GM21825 (cell line): ENCODE measurements at regions not wholly inside any gene's neighbourhood (a gene's known extent, or its start where the extent isn't known, plus 50 kb on each side); places are given as distances from the start of the nearest gene placed in this dataset.
"Not testable (repeated sequence)": the region's sequence is repeated elsewhere in the genome, so short reads cannot be mapped to it uniquely, and the experiment has no call there.

Experiments
- ATAC-seq: cut with Tn5 transposase; IDR thresholded peaks from one replicate; pipeline ENCODE4 v1.9.1; 2021; ENCODE audit warnings: mild to moderate bottlenecking, moderate library complexity; ENCODE audit not compliant: unreplicated experiment

GRCh38 chr1:91207691-91208090 is 185.9 kb upstream of the ZNF644 start:
- not testable (repeated sequence) for ATAC-seq

- ATAC-seq = not testable (repeated sequence)
Measured at GRCh38 chr1:91204150-91204549, 182.3 kb upstream of the ZNF644 start.

GRCh38 chr1:91201694-91202093 is 179.9 kb upstream of the ZNF644 start:
- ATAC-seq = no peak

DNA sequence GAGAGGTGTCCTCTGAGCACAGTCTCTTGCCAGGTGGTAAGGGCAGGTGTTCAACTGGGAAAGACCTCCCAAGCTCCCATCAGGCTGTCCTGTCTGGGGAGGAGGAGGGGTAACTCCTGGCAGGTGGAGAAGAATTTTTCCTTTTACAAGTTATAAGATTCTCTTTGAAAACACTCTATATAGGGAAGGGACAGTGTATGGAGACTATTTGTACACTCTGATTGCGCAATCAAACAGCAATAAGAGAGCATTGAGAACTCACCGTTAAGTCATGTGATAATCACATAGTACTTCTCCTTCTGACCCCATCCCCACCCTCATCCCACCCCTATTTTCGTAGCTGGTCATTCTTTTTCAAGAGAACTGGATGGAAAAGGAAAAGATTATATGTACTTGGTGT is 179.3 kb upstream of the ZNF644 start:
- no peak for ATAC-seq

DNA sequence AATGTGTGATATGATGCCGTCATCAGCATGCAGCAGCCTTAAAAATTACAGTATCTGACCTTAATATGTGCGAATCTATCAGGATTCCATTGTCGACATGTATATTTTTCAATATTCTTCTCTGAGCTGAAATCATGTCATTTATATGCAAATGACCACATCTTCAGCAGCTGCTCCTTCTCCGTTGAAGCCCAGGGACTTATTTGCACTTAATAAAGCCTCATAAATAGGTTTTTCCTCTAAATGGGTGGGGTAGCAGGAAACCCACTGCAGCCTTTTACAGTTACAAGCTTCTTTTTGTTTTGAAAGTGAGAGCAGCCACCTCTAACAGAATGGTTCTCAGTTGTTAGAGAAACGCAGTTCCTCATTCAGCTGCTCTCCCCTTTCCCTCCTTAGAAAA is 178.8 kb upstream of the ZNF644 start:
- ATAC-seq = no peak

- no peak for ATAC-seq
Measured at GRCh38 chr1:91199988-91200387, 178.2 kb upstream of the ZNF644 start.

GRCh38 chr1:91190996-91191395 is 169.2 kb upstream of the ZNF644 start:
- ATAC-seq = no peak

- no peak for ATAC-seq
Measured at GRCh38 chr1:91189096-91189495, 167.3 kb upstream of the ZNF644 start.

DNA sequence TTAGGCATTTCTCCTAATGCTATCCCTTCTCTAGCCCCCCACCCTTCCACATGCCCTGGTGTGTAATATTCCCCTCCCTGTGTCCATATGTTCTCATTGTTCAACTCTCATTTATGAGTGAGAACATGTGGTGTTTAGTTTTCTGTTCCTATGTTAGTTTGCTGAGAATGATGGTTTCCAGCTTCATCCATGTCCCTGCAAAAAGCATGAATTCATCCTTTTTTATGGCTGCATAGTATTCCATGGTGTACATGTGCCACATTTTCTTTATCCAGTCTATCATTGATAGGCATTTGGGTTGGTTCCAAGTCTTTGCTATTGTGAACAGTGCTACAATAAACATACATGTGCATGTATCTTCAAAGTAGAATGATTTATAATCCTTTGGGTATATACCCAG is 161.0 kb upstream of the ZNF644 start:
- ATAC-seq = not testable (repeated sequence)

- no peak for ATAC-seq
Measured at GRCh38 chr1:91176250-91176649, 154.4 kb upstream of the ZNF644 start.

GRCh38 chr1:91174734-91175133 is 152.9 kb upstream of the ZNF644 start:
- no peak for ATAC-seq

DNA sequence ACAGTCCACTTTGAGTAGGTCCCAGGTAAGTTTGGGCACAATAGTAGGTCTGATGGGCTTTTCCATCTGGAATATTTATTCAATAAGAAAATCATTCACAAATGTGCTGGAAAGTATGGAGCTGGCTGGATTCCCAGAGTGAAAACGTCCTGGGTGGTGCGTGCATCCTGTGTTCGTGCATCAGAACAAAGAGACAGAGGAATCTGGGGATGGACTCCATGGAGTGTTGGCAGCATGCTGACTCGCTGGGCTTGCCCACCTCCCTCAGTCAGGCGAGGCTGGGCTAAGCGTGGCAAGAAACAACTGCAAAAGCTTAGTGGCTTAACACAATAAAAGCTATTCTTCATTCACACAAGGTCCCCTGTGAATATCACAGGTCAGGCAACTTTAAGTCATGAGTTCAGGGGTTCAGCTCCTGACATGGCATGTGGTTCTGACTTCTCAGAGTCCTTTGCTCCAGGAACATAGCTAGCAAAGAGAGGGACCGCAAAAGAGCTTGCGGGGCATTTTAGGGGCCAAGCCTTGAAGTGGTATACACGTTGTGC is 151.6 kb upstream of the ZNF644 start:
- ATAC-seq = no peak

DNA sequence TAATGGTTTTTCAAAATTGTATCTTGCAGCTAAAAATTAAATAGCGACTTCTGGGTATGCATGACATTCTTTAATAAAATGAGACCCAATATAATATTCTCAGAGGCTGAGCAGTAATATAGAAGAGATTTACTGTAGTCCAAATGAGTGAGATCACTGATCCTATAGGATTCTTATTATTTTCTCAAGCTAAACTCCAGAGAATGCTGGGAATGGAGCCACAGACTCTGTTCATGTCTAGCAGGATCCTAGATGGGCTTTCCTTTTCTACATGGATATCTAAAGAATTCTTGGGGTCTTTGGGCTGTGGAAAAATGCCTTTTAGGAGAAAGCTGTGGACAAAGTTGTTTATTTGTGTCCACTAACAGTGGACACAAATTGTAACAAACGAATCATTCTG is 150.7 kb upstream of the ZNF644 start:
- no peak for ATAC-seq

- no peak for ATAC-seq
Measured at GRCh38 chr1:91171898-91172297, 150.1 kb upstream of the ZNF644 start.

DNA sequence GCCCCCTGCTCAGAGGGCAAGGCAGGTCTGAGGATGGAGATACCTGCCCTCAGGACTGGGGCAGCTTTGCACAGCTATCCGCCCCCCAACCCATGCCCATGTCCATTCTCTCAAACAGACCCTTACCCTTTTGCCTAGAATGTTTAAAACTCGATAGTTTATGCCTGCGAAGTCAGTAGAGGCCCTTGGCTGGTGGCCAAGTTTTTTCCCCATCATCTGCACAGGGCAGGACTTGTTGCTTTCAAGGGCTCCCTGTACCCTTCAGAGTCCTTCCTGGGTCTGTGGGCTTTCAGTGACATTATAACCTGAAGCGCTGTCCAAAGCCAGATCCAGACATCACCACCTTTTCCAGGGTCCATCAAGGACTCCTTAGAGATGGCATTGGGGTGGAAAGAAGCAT is 148.7 kb upstream of the ZNF644 start:
- ATAC-seq = no peak

DNA sequence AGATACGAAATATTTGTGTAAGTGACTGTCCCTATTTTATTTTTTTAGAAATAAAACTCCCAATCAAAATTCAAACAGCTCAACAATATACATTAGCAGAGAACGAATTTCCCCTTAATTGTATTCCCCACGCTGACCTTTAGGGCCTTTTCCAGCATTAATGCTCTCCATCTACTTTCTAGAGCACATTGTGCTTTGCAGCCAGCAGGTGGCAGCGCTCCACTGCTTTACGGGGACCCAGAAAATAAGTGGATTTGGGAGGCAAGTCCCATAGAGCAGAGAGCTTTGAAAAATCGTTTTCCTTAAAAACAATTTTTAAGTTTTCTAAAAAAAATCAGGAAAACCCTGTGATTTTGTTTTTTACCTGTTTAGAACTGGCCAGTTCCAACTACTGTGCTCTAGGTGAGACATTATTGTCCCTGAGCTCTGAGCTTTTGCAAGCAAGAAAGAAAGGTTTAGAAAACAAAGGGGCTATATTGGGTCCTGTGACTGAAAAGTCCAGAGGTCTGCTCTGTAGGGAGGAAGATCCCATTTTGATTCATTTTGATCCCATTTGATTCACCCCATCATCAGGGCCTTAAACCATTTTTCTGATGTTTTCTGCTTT is 144.4 kb upstream of the ZNF644 start:
- peak; percentile 53 for ATAC-seq

GRCh38 chr1:91165033-91165654 is 143.3 kb upstream of the ZNF644 start:
- ATAC-seq = peak; percentile 91

DNA sequence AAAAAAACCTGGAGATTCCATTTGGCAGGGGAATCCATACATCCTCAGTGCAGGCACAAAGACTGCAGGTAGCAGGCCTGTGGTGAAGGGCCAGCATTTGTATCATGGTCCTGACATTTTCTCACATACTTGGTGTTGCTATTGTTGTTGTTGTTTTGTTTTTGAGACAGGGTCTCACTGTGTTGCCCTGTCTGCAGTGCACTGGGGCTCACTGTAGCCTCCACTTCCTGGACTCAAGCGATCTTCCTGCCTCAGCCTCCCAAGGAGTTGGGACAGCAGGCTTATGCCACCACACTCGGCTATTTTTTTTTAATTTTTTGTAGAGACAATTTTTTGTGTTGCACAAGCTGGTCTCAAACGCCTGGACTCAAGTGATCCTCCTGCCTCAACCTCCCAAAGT is 140.8 kb upstream of the ZNF644 start:
- ATAC-seq = no peak

DNA sequence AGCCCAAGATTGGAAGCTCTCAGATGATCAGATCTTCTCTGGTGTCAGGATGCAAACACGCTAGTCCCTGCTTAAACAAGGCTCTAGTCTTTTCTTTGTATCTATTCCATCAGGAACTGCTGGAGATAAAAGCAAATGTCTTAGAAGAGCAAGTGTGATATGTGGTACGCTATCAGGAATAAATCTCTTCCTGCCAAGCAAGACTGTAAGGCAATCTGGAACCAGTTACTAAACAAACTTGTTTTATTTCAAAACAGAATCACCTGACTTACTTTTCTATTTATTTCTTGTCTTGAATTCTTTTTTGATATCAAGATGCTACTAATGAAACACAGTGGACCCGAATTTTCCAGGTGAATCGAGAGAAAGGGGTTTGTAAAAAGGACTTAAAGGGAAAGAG is 139.9 kb upstream of the ZNF644 start:
- no peak for ATAC-seq

GRCh38 chr1:91161166-91161565 is 139.3 kb upstream of the ZNF644 start:
- no peak for ATAC-seq

GRCh38 chr1:91160363-91161075 is 138.7 kb upstream of the ZNF644 start:
- no peak for ATAC-seq

DNA sequence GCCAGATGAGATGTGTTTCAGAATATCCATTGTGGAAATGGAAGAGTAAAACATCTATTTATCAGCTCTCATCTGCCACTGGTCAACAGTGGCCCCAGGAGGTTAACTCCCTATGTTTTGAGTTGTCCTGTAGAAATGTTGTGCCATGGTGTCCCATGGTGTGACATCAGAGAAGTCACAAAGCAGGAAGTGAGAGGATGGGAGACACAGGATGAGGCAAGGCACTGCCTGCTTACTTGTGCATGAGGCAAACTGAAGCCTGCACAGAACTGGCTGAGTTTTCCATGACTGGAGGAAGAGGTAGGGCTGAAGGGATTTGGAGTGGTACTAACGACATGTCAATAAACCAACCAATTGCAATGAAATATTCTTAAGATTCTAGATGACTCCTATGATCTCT is 131.5 kb upstream of the ZNF644 start:
- no peak for ATAC-seq
